GM12878 (cell line): ENCODE measurements at regions not wholly inside any gene's neighbourhood (a gene's known extent, or its start where the extent isn't known, plus 50 kb on each side); places are given as distances from the start of the nearest gene placed in this dataset.

Experiments
- ATAC-seq: fragments of 200-7000 bp; cut with Tn5 transposase; 3 replicates; pipeline ENCODE4 v1.9.1; 2020; ENCODE audit warnings: mild to moderate bottlenecking, moderate library complexity
- BruUV-seq: library from RNA; stranded (reverse); fragments of 400-500 nt; replicated peaks from 2 replicates; lab custom pipeline; 2021; lab: Mats Ljungman, UMichigan
- CTCF ChIA-PET: fragments of 300-600 bp; sonication (Branson Sonifier 250); formaldehyde crosslinking; extraction: SDS; loops from one replicate; lab custom pipeline; 2021; ENCODE audit warnings: inconsistent platforms; lab: Yijun Ruan, JAX
- POLR2A ChIA-PET: fragments of 350-600 bp; formaldehyde crosslinking; extraction: SDS; loops from one replicate; lab custom pipeline; 2021; ENCODE audit warnings: inconsistent platforms; lab: Charles Lee
- RAD21 ChIA-PET: fragments of 300-600 bp; sonication (Branson Sonifier 250); formaldehyde crosslinking; loops from one replicate; lab custom pipeline; 2023; ENCODE audit warnings: antibody characterized with exemption; ENCODE audit not compliant: unreplicated experiment; lab: Charles Lee
- SMC1A ChIA-PET: fragments of 300-600 bp; sonication (Branson Sonifier 250); formaldehyde crosslinking; loops from one replicate; lab custom pipeline; 2023; ENCODE audit not compliant: unreplicated experiment, uncharacterized antibody; lab: Charles Lee
- DNase-seq: peaks from one replicate; pipeline ENCODE4 v3.0.0-alpha.2; 2011; ENCODE audit warnings: low read depth, low spot score
- FAIRE-seq: peaks from 3 replicates; lab custom pipeline; 2011; peaks lifted over from hg19 to GRCh38; lab: Jason Lieb, UNC
- H2AFZ ChIP-seq: 2 replicates; pipeline ENCODE4 v1.6.0; 2011; ENCODE audit warnings: low read depth, low read length, control low read depth; ENCODE audit not compliant: control insufficient read depth
- H3K27ac ChIP-seq: 2 replicates; pipeline ENCODE4 v1.5.1; 2011; ENCODE audit warnings: control low read depth; ENCODE audit not compliant: control insufficient read depth, insufficient read depth
- H3K27me3 ChIP-seq, 2 experiments: replicated peaks in 1 of 2; 2 replicates each; pipeline versions ENCODE4 v1.6.0 to v1.6.1; 2011; ENCODE audit warnings: low read length in 1 of 2; ENCODE audit not compliant: control insufficient read depth in 2 of 2, insufficient read depth in 2 of 2
- H3K36me3 ChIP-seq, 2 experiments: 2 replicates each; pipeline ENCODE4 v1.5.1; 2011; ENCODE audit warnings: low read length in 1 of 2; ENCODE audit not compliant: control insufficient read depth in 2 of 2, insufficient read depth in 2 of 2
- H3K4me1 ChIP-seq: 2 replicates; pipeline ENCODE4 v1.6.1; 2011; ENCODE audit warnings: mild to moderate bottlenecking, low read length, moderate library complexity, mixed read lengths; ENCODE audit not compliant: control insufficient read depth, insufficient read depth
- H3K4me2 ChIP-seq: 2 replicates; pipeline ENCODE4 v1.6.0; 2011; ENCODE audit warnings: control low read depth; ENCODE audit not compliant: control insufficient read depth, insufficient read depth
- H3K4me3 ChIP-seq: fragments of 200-600 bp; sonication (generic); 2 replicates; pipeline ENCODE4 v1.5.1; 2016
- H3K79me2 ChIP-seq: 2 replicates; pipeline ENCODE4 v1.6.0; 2011; ENCODE audit warnings: low read length; ENCODE audit not compliant: control insufficient read depth, insufficient read depth
- H3K9ac ChIP-seq: 2 replicates; pipeline ENCODE4 v1.8.0; 2011; ENCODE audit warnings: low read length, control low read depth, mixed read lengths; ENCODE audit not compliant: control insufficient read depth, insufficient read depth
- H3K9me3 ChIP-seq: replicated peaks from 3 replicates; pipeline ENCODE4 v1.5.1; 2011; ENCODE audit warnings: mild to moderate bottlenecking, low read length; ENCODE audit not compliant: control insufficient read depth, insufficient read depth
- H4K20me1 ChIP-seq: 2 replicates; pipeline ENCODE4 v1.6.0; 2011; ENCODE audit not compliant: control insufficient read depth, insufficient read depth
- ATF7 ChIP-seq: fragments of 450-650 bp; IDR thresholded peaks from 2 replicates; pipeline ENCODE4 v1.6.1; 2016; ENCODE audit warnings: low read depth, mild to moderate bottlenecking
- CBX5 ChIP-seq: sonication (generic); IDR thresholded peaks from 2 replicates; pipeline ENCODE4 v1.6.1; 2016; ENCODE audit warnings: low read depth, moderate library complexity, mild to moderate bottlenecking, inconsistent platforms
- USF2 ChIP-seq: IDR thresholded peaks from 2 replicates; pipeline ENCODE4 v1.6.1; 2011; ENCODE audit warnings: low read depth, low read length, improper control_type of control experiment, borderline replicate concordance
- WGBS: methylation state at CpG from one replicate; pipeline ENCODE4 v1.1.6; 2016; ENCODE audit warnings: low lambda C conversion rate; ENCODE audit not compliant: insufficient replicate concordance, insufficient coverage; ENCODE audit errors: missing lambda C conversion rate; 5-methylcytosine and 5-hydroxymethylcytosine counted together
- in situ Hi-C: fragments of 300-500 bp; cut with MboI; formaldehyde crosslinking; loops from 9 replicates; pipeline ENCODE4 v1.14.3; 2018; ENCODE audit warnings: mixed read lengths
- intact Hi-C: fragments of 100-400 bp; cut with micrococcal nuclease; formaldehyde crosslinking; loops from one replicate; pipeline ENCODE4 v1.14.2; 2022; ENCODE audit not compliant: unreplicated experiment

GRCh38 chr5:99116526-99116925 lies 187.7 kb upstream of the CHD1 start:
- 0 out of 2 replicates have a peak, but pooled peaks have one; percentile 26 for TF ChIP-seq ATF7
- TF ChIP-seq CBX5, result no peak
- H3K27me3 ChIP-seq, result no peaks in the 10 kb centered on the region
- 58% methylated on average over 4 of the region's 4 CpGs for WGBS
- FAIRE-seq (no peak), ATAC-seq (no peak), DNase-seq (no peak)
- SMC1A ChIA-PET, result interaction anchor here (1.5 kb wide), 1 partner anchor 13 kb away, joined by 4 read pairs; no protein-coding TSS in a partner anchor
- H3K79me2 ChIP-seq, result no peaks in the 10 kb centered on the region
- RAD21 ChIA-PET, result no interaction called here
- intact Hi-C loops (no loop called here), in situ Hi-C loops (no loop called here)
- H4K20me1 ChIP-seq, result no peaks in the 10 kb centered on the region
- H3K36me3 ChIP-seq, result no peaks in the 10 kb centered on the region
- H3K4me3 ChIP-seq, result no peak overlapping the region
- H3K4me2 ChIP-seq, result no peak overlapping the region
- H3K9me3 ChIP-seq, result no peaks in the 10 kb centered on the region
- CTCF ChIA-PET, result interaction anchor here (5.2 kb wide), 1 partner anchor 12 kb away, joined by 38 read pairs; no protein-coding TSS in a partner anchor
- no peak overlapping the region for H2AFZ ChIP-seq
- POLR2A ChIA-PET, result no interaction called here
- H3K27ac ChIP-seq, result no peak overlapping the region
- BruUV-seq, result no TSS peak
- H3K9ac ChIP-seq, result no peak overlapping the region
- H3K4me1 ChIP-seq, result no peaks in the 10 kb centered on the region

- 47% methylated on average over 4 of the region's 4 CpGs for WGBS
- H3K9me3 ChIP-seq, result no peaks in the 10 kb centered on the region
- SMC1A ChIA-PET, result no interaction called here
- no peaks in the 10 kb centered on the region for H4K20me1 ChIP-seq
- POLR2A ChIA-PET, result no interaction called here
- H3K4me1 ChIP-seq, result no peaks in the 10 kb centered on the region
- H3K27ac ChIP-seq, result no peak overlapping the region
- H3K36me3 ChIP-seq, result no peaks in the 10 kb centered on the region
- CTCF ChIA-PET, result no interaction called here
- intact Hi-C loops (no loop called here), in situ Hi-C loops (no loop called here)
- ATAC-seq (no peak), DNase-seq (no peak), FAIRE-seq (no peak)
- BruUV-seq, result no TSS peak
- no peak overlapping the region for H2AFZ ChIP-seq
- RAD21 ChIA-PET, result no interaction called here
- H3K9ac ChIP-seq, result no peak overlapping the region
- no peaks in the 10 kb centered on the region for H3K27me3 ChIP-seq
- H3K79me2 ChIP-seq, result no peaks in the 10 kb centered on the region
- TF ChIP-seq USF2, result no peak
- no peak overlapping the region for H3K4me3 ChIP-seq
- H3K4me2 ChIP-seq, result no peak overlapping the region
These were observed 181.1 kb upstream of the CHD1 start for GRCh38 chr5:99109894-99110293.
